ENCODE measurements at regions not wholly inside any gene's neighbourhood (a gene's known extent, or its start where the extent isn't known, plus 50 kb on each side); places are given as distances from the start of the nearest gene placed in this dataset.

DNA sequence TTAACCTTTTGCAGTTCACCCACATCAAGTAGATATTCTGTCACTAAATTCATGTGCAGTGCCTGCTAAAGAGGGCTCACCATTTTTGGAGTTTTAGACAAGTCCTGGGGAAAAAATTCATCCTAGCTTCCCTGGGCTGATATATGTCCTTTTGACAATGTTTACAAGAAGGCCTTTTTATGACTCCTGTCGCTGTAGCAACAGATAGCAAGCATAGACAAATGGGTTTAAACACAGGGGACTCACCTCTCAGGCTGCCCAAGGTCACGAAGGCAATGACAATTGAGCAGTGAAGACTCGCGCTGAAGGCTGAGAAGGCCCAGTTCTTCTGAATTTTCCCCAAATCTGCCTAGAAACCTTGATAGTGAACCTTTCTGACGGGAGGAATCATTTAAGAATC is 150.7 kb upstream of the CPM start:
- no peak for TF ChIP-seq POLR2AphosphoS5 (IDR thresholded peaks at IDR 0.05)
- TF ChIP-seq, protein P1, sequence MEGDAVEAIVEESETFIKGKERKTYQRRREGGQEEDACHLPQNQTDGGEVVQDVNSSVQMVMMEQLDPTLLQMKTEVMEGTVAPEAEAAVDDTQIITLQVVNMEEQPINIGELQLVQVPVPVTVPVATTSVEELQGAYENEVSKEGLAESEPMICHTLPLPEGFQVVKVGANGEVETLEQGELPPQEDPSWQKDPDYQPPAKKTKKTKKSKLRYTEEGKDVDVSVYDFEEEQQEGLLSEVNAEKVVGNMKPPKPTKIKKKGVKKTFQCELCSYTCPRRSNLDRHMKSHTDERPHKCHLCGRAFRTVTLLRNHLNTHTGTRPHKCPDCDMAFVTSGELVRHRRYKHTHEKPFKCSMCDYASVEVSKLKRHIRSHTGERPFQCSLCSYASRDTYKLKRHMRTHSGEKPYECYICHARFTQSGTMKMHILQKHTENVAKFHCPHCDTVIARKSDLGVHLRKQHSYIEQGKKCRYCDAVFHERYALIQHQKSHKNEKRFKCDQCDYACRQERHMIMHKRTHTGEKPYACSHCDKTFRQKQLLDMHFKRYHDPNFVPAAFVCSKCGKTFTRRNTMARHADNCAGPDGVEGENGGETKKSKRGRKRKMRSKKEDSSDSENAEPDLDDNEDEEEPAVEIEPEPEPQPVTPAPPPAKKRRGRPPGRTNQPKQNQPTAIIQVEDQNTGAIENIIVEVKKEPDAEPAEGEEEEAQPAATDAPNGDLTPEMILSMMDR (IDR thresholded peaks at IDR 0.05) = no peak

All from esophagus muscularis mucosa (tissue), 3 donors.